Tibial nerve (tissue), 4 donors: ENCODE measurements at regions not wholly inside any gene's neighbourhood (a gene's known extent, or its start where the extent isn't known, plus 50 kb on each side); places are given as distances from the start of the nearest gene placed in this dataset.

ENCODE experiments used
- EP300 ChIP-seq, 2 donors: sonication (generic); formaldehyde crosslinking; IDR thresholded peaks; one replicate each; pipeline ENCODE4 v1.6.1; 2017; ENCODE audit warnings: antibody characterized with exemption in 2 of 2, mild to moderate bottlenecking in 1 of 2
- POLR2A ChIP-seq, 2 donors: fragments of 450-650 bp; IDR thresholded peaks; one replicate each; pipeline ENCODE4 v1.6.1; 2017; ENCODE audit warnings: antibody characterized with exemption in 2 of 2, mild to moderate bottlenecking in 2 of 2, moderate library complexity in 2 of 2
- TF ChIP-seq, protein P1 (sequence below), 5 experiments: fragments of 200-600 bp in 3 of 5; fragments of 450-650 bp in 2 of 5; sonication (generic) in 3 of 5; IDR thresholded peaks; one replicate each; pipeline ENCODE4 v1.5.1; 2016 to 2019; ENCODE audit warnings: antibody characterized with exemption in 5 of 5, mild to moderate bottlenecking in 3 of 5, moderate library complexity in 2 of 5

- no peak for TF ChIP-seq POLR2A (IDR thresholded peaks at IDR 0.05)
- TF ChIP-seq, protein P1, sequence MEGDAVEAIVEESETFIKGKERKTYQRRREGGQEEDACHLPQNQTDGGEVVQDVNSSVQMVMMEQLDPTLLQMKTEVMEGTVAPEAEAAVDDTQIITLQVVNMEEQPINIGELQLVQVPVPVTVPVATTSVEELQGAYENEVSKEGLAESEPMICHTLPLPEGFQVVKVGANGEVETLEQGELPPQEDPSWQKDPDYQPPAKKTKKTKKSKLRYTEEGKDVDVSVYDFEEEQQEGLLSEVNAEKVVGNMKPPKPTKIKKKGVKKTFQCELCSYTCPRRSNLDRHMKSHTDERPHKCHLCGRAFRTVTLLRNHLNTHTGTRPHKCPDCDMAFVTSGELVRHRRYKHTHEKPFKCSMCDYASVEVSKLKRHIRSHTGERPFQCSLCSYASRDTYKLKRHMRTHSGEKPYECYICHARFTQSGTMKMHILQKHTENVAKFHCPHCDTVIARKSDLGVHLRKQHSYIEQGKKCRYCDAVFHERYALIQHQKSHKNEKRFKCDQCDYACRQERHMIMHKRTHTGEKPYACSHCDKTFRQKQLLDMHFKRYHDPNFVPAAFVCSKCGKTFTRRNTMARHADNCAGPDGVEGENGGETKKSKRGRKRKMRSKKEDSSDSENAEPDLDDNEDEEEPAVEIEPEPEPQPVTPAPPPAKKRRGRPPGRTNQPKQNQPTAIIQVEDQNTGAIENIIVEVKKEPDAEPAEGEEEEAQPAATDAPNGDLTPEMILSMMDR (IDR thresholded peaks at IDR 0.05) = no peak
- TF ChIP-seq EP300 (IDR thresholded peaks at IDR 0.05) = no peak
Measured at GRCh38 chr4:65918872-65919271, 248.6 kb upstream of the EPHA5 start.
